OCI-LY7 (cell line): ENCODE measurements at regions not wholly inside any gene's neighbourhood (a gene's known extent, or its start where the extent isn't known, plus 50 kb on each side); places are given as distances from the start of the nearest gene placed in this dataset.

Experiments
- BruUV-seq: library from RNA; stranded (reverse); fragments of 400-500 nt; replicated peaks from 2 replicates; lab custom pipeline; 2021; lab: Mats Ljungman, UMichigan
- CTCF ChIA-PET: fragments of 300-600 bp; sonication (Branson Sonifier 250); formaldehyde crosslinking; loops from one replicate; lab custom pipeline; 2022; ENCODE audit warnings: antibody characterized with exemption; ENCODE audit not compliant: unreplicated experiment; lab: Charles Lee
- POLR2A ChIA-PET: fragments of 300-600 bp; sonication (Branson Sonifier 250); formaldehyde crosslinking; loops from one replicate; lab custom pipeline; 2022; ENCODE audit warnings: antibody characterized with exemption; lab: Charles Lee
- DNase-seq: peaks from one replicate; pipeline ENCODE4 v3.0.0-alpha.2; 2015; ENCODE audit warnings: low spot score
- H2AFZ ChIP-seq: fragments of 200-600 bp; sonication (generic), shearing (Covaris generic); 2 replicates; pipeline ENCODE4 v1.6.1; 2014; ENCODE audit warnings: mild to moderate bottlenecking, antibody characterized with exemption, low read length, moderate library complexity
- H3K27ac ChIP-seq: fragments of 200-600 bp; sonication (generic); 2 replicates; pipeline ENCODE4 v1.5.1; 2014; ENCODE audit warnings: mixed run types, low read depth, mild to moderate bottlenecking, moderate library complexity, low read length, inconsistent platforms; ENCODE audit not compliant: poor library complexity, severe bottlenecking
- H3K36me3 ChIP-seq: fragments of 200-600 bp; sonication (generic); 2 replicates; pipeline ENCODE4 v1.6.1; 2014; ENCODE audit warnings: mild to moderate bottlenecking, antibody characterized with exemption, low read length, moderate library complexity, mixed read lengths; ENCODE audit not compliant: insufficient read depth
- H3K4me1 ChIP-seq: fragments of 200-600 bp; sonication (generic); 2 replicates; pipeline ENCODE4 v1.5.1; 2014; ENCODE audit warnings: mild to moderate bottlenecking, low read length; ENCODE audit not compliant: insufficient read depth, poor library complexity, severe bottlenecking
- H3K4me2 ChIP-seq: fragments of 200-600 bp; sonication (generic); 2 replicates; pipeline ENCODE4 v1.6.1; 2014; ENCODE audit warnings: mild to moderate bottlenecking, low read length
- H3K4me3 ChIP-seq: fragments of 200-600 bp; sonication (generic); 2 replicates; pipeline ENCODE4 v1.5.1; 2014; ENCODE audit warnings: mild to moderate bottlenecking, low read depth, low read length; ENCODE audit not compliant: poor library complexity, severe bottlenecking
- H3K79me2 ChIP-seq: fragments of 200-600 bp; sonication (generic); 2 replicates; pipeline ENCODE4 v1.6.1; 2016; ENCODE audit warnings: low read depth, mild to moderate bottlenecking, low read length, moderate library complexity, mixed read lengths; ENCODE audit not compliant: insufficient read depth
- H3K9me2 ChIP-seq: fragments of 200-600 bp; sonication (generic); 2 replicates; pipeline ENCODE4 v1.6.1; 2016; ENCODE audit warnings: mild to moderate bottlenecking, low read length, mixed read lengths; ENCODE audit not compliant: insufficient read depth
- H3K9me3 ChIP-seq: fragments of 200-600 bp; sonication (generic); 2 replicates; pipeline ENCODE4 v1.6.1; 2014; ENCODE audit warnings: mild to moderate bottlenecking, mixed run types, low read length, mixed read lengths
- H4K20me1 ChIP-seq: fragments of 200-600 bp; sonication (generic); 2 replicates; pipeline ENCODE4 v1.6.1; 2014; ENCODE audit warnings: mild to moderate bottlenecking, antibody characterized with exemption, low read length, moderate library complexity, mixed read lengths; ENCODE audit not compliant: insufficient read depth
- CTCF ChIP-seq: fragments of 200-600 bp; sonication (generic); conservative IDR thresholded peaks from 2 replicates; pipeline ENCODE4 v1.5.1; 2014; ENCODE audit warnings: mild to moderate bottlenecking, antibody characterized with exemption, low read length, moderate library complexity, mixed read lengths
- EZH2phosphoT487 ChIP-seq: fragments of 200-600 bp; sonication (generic); IDR thresholded peaks from 2 replicates; pipeline ENCODE4 v1.6.1; 2018; ENCODE audit warnings: low read depth, borderline replicate concordance, mild to moderate bottlenecking, mixed run types, antibody characterized with exemption, low read length, moderate library complexity, mixed read lengths
- intact Hi-C: fragments of 100-400 bp; cut with micrococcal nuclease; formaldehyde crosslinking; loops from one replicate; pipeline ENCODE4 v1.10.0; 2022; ENCODE audit not compliant: unreplicated experiment

- TF ChIP-seq EZH2phosphoT487 (no peak), CTCF (no peak)
- intact Hi-C loops: no loop called here
- Histone ChIP-seq H3K36me3 (no peaks in the 10 kb centered on the region), H3K4me3 (no peak overlapping the region), H3K9me3 (no peaks in the 10 kb centered on the region), H4K20me1 (no peaks in the 10 kb centered on the region), H3K79me2 (no peaks in the 10 kb centered on the region), H3K4me1 (no peaks in the 10 kb centered on the region), H2AFZ (no peak overlapping the region), H3K4me2 (no peak overlapping the region), H3K27ac (no peak overlapping the region), H3K9me2 (no peaks in the 10 kb centered on the region)
- BruUV-seq: no TSS peak
- POLR2A ChIA-PET: no interaction called here
- CTCF ChIA-PET: no interaction called here
- DNase-seq: no peak
These were observed 94.1 kb upstream of the ANO1 start for GRCh38 chr11:69983897-69984438.

GRCh38 chr11:69984457-69985261, 93.5 kb upstream of the ANO1 start:
- no peaks in the 10 kb centered on the region for H3K79me2 ChIP-seq
- no peaks in the 10 kb centered on the region for H3K36me3 ChIP-seq
- H3K9me2 ChIP-seq: no peaks in the 10 kb centered on the region
- H3K4me2 ChIP-seq: no peak overlapping the region
- H3K9me3 ChIP-seq: no peaks in the 10 kb centered on the region
- POLR2A ChIA-PET: no interaction called here
- no peak overlapping the region for H2AFZ ChIP-seq
- no peaks in the 10 kb centered on the region for H4K20me1 ChIP-seq
- intact Hi-C loops: no loop called here
- CTCF ChIA-PET: no interaction called here
- no peak for TF ChIP-seq CTCF
- TF ChIP-seq EZH2phosphoT487: no peak
- H3K4me3 ChIP-seq: no peak overlapping the region
- no peaks in the 10 kb centered on the region for H3K4me1 ChIP-seq
- BruUV-seq: no TSS peak
- DNase-seq: no peak
- no peak overlapping the region for H3K27ac ChIP-seq

GRCh38 chr11:69985331-69985640, 92.8 kb upstream of the ANO1 start:
- intact Hi-C loops: no loop called here
- no peak overlapping the region for H3K4me3 ChIP-seq
- H2AFZ ChIP-seq: no peak overlapping the region
- no peak overlapping the region for H3K27ac ChIP-seq
- H3K79me2 ChIP-seq: no peaks in the 10 kb centered on the region
- no peak overlapping the region for H3K4me2 ChIP-seq
- H3K4me1 ChIP-seq: no peaks in the 10 kb centered on the region
- BruUV-seq: no TSS peak
- H4K20me1 ChIP-seq: no peaks in the 10 kb centered on the region
- H3K9me2 ChIP-seq: no peaks in the 10 kb centered on the region
- no peaks in the 10 kb centered on the region for H3K9me3 ChIP-seq
- ChIA-PET CTCF (no interaction called here), POLR2A (no interaction called here)
- no peaks in the 10 kb centered on the region for H3K36me3 ChIP-seq
- no peak for TF ChIP-seq EZH2phosphoT487
- no peak for TF ChIP-seq CTCF
- DNase-seq: no peak
